ENCODE measurements at regions not wholly inside any gene's neighbourhood (a gene's known extent, or its start where the extent isn't known, plus 50 kb on each side); places are given as distances from the start of the nearest gene placed in this dataset.
"Not testable (repeated sequence)": the region's sequence is repeated elsewhere in the genome, so short reads cannot be mapped to it uniquely, and the experiment has no call there.

DNA sequence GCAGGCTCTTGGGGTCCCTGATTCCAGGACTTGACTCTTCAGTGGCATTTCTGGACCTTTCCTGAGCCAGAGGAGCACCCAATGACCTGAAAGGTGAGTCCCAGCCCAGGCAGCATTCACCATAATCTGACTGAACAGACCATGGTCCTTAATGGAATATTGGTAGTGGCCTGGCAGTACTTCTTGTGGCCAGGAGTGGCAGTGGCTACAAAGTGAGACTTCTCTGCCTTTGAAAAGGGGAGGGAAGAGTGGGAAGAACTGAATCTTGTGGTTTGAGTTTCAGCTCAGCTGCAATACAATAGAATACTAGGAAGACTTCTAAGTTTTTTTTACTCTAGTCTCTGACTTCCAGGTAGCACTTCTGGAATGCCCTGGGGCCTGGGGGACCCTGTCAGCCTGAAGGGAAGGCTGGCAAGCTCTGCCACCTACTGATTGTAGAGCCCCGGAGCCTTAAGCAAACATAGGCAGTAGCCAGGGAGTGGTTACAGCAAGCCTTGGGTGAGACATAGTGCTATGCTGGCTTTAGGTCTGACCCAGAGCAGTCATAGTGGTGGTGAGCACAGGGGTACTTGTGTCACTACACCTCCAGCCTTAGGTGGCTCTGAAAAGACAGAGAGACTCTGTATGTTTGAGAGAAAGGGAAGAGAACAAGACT lies 674.2 kb upstream of the MANEA start:
- no peak for DNase-seq

DNA sequence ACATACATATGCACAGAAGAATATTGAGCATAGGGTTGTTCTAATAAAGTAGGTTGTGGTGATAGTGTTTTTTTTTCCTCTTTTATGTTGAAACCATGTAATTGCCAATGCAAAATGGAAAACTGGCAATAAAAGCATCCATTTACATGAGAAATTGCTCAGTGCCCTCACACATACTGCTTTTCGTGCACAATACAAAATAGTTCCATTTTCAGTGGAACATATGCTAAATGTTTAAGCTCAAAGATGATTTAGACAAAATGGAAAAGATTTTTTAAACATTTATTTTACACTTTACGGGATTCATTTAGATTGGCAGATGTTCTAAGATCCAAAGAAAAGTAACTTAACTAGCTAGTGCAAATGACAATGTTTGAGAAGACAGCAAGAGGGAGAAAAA lies 678.1 kb upstream of the MANEA start:
- DNase-seq, result no peak

DNA sequence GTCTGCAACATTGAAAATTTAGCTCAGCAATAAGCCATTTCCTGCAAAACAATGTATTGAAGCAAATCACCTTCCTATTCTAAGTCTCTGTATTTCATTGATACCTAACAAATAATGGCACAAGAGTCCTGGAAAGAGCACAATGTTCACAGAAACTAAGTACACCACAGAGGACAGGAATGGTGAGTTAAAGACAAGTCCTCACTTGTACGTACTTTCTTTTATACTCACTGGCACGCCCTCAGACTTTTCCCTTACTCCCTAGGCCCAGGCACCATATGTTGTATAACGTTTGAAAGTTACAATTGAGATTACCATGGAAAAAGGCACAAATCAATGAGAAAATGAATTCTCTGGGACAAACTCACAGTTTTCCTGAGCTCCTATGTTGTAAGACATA lies 683.0 kb upstream of the MANEA start:
- no peak for DNase-seq

DNA sequence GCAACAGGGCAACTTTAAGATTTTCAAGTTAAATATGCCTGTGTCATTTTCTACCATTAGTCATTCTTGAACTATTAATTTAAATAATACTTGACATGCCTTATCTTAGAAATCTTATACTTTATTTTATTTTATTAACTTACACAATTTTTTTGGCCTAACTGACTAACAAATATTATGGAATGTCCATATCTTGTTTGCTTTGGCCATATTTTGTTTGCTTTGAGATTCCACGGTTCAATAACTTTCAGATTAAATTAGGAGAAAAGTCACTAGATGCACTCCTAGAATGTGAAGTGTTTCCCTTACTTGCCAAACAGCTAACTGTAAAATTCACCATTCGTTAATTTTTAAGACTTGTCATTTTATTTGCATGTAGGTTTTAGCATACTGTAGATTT lies 684.0 kb upstream of the MANEA start:
- DNase-seq, result no peak

DNA sequence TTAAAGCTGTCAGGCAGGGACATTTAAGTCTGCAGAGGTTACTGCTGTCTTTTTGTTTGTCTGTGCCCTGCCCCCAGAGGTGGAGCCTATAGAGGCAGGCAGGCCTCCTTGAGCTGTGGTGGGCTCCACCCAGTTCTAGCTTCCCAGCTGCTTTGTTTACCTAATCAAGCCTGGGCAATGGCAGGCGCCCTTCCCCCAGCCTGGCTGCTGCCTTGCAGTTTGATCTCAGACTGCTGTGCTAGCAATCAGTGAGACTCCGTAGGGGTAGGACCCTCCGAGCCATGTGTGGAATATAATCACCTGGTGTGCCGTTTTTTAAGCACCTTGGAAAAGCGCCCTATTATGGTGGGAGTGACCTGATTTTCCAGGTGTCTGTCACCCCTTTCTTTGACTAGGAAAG lies 703.5 kb upstream of the MANEA start:
- not testable (repeated sequence) for DNase-seq

DNA sequence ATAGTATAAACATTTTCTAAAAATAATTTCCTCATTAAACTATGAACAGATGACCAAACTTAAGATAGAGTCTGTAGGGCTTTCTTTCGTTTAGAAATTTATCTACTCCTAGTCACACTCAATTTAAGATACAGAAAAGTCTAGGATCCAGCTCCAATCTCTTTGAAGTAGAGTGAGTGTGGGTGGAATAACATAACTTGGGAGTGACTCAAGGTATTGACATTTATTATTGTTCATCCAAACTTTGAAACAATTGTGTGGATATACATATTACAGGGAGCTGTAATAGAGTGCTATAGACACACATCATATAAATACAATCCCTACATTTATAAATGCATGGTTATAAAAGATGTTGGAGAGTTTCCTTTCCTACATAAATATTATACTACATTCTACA lies 715.2 kb upstream of the MANEA start:
- DNase-seq, result no peak

DNA sequence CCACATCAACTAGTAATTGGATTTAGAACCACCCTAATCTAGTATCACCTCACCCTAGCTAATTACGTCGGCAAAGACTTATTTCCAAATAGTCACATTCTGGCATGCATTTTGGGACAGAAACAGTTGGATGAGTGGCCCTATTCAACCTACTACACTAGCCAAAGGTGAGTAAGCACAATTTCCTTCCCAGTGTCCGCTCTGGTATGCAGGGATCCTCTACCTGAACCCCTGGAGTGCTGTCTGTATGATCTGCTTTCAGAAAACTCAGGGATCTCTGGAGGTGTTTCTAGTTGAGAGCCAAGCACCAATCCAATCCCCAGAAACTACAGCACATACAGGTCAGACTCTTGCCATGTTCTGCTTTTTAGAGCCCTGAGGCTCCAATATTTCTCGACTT lies 717.4 kb upstream of the MANEA start:
- DNase-seq, result no peak

DNA sequence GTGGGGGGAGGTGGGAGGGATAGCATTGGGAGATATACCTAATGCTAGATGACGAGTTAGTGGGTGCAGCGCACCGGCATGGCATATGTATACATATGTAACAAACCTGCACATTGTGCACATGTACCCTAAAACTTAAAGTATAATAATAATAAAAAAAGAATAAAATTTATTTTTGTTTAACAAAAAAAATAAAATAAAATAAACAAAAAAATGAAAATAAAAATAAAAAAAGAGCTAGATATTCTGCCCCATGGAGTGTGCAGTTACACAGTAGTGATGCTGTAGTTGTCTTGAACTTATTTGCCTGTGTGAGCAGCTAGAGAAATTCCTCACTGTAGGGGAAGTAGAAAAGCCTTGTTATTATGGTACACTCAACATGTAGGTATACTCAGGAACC lies 720.3 kb upstream of the MANEA start:
- not testable (repeated sequence) for DNase-seq

DNA sequence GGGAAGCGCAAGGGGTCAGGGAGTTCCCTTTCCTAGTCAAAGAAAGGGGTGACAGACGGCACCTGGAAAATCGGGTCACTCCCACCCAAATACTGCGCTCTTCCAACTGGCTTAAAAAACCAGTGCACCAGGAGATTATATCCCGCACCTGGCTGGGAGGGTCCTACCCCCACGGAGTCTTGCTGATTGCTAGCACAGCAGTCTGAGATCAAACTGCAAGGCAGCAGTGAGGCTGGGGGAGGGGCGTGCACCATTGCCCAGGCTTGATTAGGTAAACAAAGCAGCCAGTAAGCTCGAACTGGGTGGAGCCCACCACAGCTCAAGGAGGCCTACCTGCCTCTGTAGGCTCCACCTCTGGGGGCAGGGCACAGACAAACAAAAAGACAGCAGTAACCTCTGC lies 726.0 kb upstream of the MANEA start:
- not testable (repeated sequence) for DNase-seq

DNA sequence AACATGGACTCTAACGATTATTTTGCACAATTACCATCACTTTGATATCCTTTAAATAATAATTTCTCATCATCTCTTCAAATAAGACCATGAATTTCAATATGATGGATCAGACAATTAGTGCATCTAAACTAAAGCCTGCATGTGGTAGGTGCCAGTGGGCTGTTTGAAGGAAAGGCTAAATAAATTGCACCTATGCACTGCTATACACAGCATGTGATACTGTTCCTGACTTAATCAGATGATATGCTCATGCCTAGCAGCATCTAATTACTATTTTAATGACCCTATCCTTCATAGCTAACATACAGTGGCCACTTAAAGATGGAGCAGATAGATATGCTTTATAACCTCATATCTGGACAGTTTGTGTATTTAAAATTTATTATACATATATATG lies 731.6 kb upstream of the MANEA start:
- no peak for DNase-seq

DNA sequence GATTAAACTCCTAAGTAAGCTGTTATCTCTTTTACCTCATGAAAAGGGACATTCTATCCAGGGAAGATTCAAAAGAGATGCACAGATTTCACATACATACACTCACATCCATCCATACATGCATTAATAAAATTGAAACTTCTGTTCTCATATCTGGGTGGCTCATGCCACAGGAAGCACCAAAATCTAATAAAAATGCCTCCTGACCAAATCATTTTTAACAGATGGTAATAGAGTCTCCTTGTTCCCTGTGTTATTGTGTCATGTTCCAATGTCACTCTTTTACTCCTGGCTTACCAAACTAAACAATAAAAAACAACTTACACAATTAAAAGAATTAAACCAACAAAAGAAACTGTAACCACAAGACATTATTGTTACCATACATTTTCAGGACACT lies 742.1 kb upstream of the MANEA start:
- DNase-seq, result no peak

DNA sequence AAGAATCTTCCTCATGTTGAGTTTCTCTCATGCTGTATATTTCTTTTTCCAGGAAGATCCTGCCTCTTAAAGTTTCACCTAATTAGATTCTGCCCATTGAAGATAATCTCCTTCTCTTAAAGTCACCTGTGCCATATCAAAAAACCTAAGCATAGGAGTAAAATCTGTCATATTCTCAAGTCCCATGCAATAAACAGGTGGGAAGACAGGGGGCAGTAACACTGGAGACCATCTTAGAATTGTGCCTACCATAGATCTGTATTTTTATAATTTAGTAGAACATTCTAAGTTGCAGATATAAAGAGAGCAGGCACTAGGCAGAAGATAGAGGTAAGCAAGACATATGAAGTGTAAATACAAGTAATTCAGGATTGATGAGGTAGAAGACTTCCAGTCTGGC lies 763.5 kb upstream of the MANEA start:
- no peak for DNase-seq

DNA sequence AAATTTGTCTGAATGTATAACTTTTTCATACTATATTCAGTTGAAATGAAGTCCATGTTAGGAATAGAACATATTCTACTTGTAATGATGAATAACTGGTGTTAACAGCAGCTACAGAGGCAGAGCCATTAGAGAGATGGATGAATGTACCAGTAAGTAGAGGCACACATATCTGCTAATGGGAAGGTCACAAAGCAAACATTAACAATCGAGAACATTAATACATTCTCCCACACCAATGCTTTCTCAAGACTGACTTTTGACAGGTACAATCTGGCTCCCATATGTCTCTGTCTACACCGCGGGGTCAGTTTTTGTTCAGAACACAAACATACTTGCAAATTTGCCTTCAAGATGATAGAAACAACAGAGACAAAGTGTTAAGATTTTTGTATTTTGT lies 776.0 kb upstream of the MANEA start:
- DNase-seq, result no peak

DNA sequence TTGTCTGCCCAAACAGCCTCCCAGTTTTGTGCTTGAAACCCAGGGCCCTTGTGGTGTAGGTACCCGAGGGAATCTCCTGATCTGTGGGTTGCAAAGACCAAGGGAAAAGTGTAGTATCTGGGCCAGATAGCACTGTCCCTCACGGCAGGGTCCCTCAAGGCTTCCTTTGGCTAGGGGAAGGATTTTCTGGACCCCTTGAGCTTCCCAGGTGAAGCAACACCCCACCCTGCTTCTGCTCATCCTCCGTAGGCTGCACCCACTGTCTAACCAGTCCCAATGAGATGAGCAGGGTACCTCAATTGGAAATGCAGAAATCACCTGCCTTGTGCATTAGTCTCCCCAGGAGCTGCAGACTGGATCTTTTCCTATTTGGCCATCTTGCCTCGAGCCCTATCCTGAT lies 791.8 kb upstream of the MANEA start:
- DNase-seq, result no peak

DNA sequence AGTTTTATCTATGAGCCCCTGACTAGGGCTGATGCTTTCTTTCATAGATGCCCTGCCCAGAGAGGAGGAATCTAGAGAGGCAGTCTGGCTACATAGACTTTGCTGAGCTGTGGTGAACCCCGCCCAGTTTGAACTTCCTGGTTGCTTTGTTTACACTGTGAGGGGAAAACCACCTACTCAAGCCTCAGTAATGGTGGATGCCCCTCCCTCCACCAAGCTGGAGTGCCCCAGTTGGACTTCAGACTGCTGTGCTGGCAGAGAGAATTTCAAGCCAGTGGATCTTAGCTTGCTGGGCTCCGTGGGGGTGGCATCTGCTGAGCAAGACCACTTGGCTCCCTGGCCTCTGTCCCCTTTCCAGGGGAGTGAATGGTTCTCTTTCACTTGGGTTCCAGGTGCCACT lies 792.3 kb upstream of the MANEA start:
- not testable (repeated sequence) for DNase-seq

DNA sequence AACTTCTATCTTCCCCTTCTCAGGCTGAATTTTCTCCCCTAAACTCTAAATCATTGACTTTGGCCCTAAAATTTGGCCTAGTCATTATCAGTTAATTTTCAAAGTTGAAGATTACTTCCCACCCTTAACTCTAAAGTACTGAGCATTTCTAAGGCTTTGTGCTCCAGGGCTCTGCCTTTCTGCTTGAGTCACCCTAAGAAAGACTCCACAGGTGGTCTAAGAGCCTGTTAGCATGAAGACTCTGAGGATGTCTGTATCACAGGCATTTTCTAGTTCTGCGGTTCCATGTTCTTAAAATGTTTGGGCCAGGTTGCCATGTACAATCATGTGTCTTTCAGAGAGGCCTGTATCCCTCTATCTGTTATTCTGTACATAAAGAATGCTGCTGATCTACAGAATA lies 808.1 kb upstream of the MANEA start:
- no peak for DNase-seq

DNA sequence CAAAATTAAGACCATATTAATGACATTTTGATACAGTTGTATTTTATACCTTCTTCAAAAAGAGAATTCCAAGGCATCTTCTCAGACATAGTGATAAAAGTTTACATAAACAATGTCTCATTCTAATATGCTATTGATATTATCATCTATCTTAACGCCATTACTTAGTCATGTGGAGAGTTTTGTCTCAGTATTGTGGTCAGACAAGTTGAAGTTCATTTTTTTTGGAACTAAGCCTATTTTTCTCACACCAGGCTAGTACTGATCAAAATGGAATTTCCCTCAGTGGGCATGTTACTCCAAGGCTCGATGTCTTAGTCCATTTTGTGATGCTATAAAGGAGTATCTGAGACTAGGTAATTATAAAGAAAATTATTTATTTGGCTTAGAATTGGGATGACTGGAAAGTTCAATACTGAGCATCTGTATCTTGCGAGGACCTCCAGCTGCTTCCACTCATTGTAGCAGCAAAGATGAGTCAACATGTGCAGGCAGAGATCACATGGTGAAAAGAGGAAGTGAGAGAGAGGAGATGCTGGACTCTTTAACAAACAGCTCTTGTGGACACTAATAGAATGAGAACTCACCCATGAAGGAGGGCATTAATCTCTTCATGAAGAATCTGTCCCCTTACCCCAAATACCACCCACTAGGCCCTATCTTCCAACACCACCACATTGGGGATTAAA lies 825.5 kb upstream of the MANEA start:
- DNase-seq, result no peak

DNA sequence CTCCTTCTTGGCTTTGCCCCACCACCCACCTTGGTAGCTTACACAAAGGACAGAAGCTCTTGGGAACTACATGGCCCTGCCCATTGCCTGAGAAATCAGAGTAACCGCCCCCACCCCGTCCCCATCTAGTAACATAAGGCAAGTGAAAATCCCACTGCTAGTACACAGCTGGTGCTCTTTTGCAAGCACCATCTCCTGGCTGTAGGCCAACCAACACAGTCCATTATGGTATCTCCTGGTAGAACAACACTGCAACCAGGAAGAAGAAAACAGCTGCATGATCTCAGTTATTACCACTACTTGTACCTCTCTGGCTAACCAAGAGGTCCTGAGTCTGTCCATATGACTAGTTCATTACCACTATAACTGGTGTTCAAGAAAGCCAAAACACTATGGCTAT lies 841.1 kb upstream of the MANEA start:
- no peak for DNase-seq

DNA sequence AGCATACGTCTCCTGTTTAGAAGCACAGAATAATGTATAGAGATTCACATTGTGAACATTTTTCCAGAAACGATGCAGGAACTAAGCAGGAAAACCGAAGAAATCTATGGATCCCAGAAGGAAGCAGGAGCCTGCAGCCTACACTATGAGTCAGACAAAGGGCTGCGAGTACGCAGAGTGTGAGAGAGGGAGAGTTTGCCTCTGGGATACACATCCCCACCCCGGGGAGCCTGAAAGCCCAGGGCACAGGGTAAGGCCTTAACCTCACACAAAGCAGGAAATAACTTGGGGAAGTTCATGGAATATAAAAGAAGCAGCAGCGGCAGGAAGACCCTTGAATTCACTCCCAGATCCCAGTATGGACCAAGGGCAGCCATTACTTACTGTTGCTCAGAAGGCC lies 842.1 kb upstream of the MANEA start:
- no peak for DNase-seq

DNA sequence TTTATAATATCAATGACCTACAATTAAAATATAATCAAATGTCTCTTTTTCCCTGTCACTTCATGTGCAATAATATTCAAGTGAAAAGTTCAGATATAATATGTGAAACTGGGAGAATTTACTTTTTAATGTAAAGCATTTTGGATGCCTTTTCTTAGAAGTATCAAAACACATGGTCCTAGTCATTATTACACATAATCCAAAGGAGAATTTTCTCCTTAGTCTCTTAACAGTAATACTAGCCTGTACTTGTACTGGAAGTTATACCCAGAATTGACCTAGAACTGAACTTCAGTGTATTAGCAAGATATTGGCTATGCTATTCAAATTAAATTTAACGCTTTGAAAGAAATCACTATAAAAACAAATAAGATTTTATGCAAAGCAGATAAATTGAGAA lies 842.6 kb upstream of the MANEA start:
- no peak for DNase-seq

DNA sequence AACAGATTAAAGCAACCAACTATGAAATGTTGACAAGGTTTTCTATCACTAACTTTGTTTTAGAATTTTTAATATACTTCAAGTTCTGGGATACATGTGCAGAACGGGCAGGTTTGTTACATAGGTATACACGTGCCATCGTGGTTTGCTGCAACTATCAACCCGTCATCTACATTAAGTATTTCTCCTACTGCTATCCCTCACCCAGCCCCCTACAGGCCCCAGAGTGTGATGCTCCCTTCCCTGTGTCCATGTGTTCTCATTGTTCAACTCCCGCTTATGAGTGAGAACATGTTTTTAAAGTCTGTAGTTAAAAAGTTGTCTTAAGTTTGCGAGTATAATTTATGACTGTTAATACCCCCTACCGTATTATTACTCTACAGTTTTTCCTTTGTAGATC lies 844.3 kb upstream of the MANEA start:
- no peak for DNase-seq

DNA sequence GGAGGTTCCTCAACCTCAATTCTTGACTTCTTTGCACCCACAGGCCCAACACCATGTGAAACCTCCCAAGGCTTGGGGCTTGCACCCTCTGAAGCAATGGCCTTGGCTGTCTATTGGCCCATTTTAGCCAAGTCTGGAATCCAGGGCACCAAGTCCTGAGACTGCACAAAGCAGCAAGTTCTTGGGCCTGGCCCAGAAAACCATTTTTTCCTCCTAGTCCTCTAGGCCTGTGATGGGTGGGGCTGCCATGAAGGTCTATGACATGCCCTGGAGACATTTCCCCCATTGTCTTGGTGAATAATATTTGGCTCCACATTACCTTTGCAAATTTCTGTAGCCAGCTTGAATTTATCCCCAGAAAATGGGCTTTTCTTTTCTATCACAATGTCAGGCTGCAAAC lies 849.6 kb upstream of the MANEA start:
- DNase-seq, result no peak

DNA sequence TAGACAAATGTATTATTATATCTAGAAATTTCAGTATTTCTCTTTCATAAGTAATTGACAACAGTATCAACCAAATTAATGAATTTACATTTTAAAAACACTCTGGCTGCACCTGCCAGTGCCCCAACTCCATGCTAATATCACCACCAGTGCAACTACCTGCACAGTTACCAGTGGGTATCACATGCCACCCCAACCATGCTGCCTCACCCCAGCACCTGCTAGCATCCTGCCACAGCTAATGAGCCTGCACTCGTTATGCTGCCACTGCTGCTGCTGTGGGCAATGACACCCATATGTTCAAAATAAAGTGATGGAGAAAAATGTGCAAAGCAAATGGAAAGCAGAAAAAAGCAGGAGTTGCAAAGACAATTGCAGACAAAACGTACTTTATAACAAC lies 855.9 kb upstream of the MANEA start:
- no peak for DNase-seq

DNA sequence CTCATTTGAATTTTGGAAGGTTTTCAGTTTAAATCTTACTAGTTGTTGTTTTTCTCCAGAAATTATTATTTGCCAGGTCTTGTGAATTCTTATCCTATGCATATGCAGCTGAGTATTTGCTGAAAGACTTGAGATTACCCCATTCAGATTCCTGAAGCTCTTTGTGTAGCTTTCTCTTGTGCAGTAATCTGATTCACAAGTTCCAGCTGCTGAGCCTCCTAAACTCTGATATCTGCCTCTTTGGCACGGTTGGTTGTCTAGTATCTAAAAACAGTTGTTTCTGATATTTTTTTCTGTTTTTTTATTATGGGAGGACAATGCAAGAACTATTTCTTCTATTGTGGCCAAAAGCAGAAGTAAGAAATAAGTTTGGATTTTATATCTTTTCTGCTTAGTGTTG lies 863.9 kb upstream of the MANEA start:
- DNase-seq, result no peak

DNA sequence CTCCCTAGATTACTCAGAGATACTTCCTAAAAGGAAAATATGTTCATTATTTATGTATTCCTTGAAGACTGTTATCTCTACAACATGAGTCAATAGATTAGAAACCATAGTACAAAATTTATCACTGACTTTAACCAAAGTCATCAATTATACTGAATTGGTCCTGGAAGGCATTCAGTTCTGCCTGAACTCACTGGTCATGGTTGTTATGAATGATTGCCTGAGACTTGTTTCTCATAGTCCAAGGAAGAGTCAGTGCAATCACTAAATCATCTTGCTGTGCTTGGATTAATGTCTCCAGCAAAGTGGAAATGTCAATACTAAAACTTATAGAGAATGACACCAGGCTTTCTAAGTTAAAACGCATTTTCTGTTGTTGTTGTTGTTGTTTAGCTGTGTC lies 878.6 kb upstream of the MANEA start:
- no peak for DNase-seq

All from right kidney (tissue), 1 donor.